ENCODE measurements at regions not wholly inside any gene's neighbourhood (a gene's known extent, or its start where the extent isn't known, plus 50 kb on each side); places are given as distances from the start of the nearest gene placed in this dataset.
"Not testable (repeated sequence)": the region's sequence is repeated elsewhere in the genome, so short reads cannot be mapped to it uniquely, and the experiment has no call there.

GRCh38 chr2:36287363-36288275, 68.0 kb upstream of the CRIM1 start:
- no peak overlapping the region for H3K9ac ChIP-seq (ENCODE audit: low read length in 3 of 3)
- H3K9me3 ChIP-seq (ENCODE audit: control insufficient read depth in 2 of 3, insufficient read depth in 1 of 3, low read length in 3 of 3), result no peaks in the 10 kb centered on the region
- no peaks in the 10 kb centered on the region for H3K4me1 ChIP-seq (ENCODE audit: control insufficient read depth in 2 of 3, insufficient read depth in 2 of 3, low read depth in 1 of 3, low read length in 3 of 3)
- no peaks in the 10 kb centered on the region for H3K36me3 ChIP-seq (ENCODE audit: control insufficient read depth in 2 of 3, insufficient read depth in 3 of 3, low read length in 3 of 3)
- intact Hi-C loops (cut with DNase I), result no loop called here
- TF ChIP-seq, protein P1, sequence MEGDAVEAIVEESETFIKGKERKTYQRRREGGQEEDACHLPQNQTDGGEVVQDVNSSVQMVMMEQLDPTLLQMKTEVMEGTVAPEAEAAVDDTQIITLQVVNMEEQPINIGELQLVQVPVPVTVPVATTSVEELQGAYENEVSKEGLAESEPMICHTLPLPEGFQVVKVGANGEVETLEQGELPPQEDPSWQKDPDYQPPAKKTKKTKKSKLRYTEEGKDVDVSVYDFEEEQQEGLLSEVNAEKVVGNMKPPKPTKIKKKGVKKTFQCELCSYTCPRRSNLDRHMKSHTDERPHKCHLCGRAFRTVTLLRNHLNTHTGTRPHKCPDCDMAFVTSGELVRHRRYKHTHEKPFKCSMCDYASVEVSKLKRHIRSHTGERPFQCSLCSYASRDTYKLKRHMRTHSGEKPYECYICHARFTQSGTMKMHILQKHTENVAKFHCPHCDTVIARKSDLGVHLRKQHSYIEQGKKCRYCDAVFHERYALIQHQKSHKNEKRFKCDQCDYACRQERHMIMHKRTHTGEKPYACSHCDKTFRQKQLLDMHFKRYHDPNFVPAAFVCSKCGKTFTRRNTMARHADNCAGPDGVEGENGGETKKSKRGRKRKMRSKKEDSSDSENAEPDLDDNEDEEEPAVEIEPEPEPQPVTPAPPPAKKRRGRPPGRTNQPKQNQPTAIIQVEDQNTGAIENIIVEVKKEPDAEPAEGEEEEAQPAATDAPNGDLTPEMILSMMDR (IDR thresholded peaks at IDR 0.05; ENCODE audit: borderline replicate concordance, extremely low read depth, insufficient read depth), result no peak
- no peak overlapping the region for H3K27ac ChIP-seq (ENCODE audit: low read depth in 2 of 2, low read length in 2 of 2)
- no peaks in the 10 kb centered on the region for H3K27me3 ChIP-seq (ENCODE audit: control insufficient read depth, insufficient read depth, low read length)
- FAIRE-seq (no peak), DNase-seq (no peak)
- H3K4me3 ChIP-seq (ENCODE audit: low read length in 3 of 3), result no peak overlapping the region

DNA sequence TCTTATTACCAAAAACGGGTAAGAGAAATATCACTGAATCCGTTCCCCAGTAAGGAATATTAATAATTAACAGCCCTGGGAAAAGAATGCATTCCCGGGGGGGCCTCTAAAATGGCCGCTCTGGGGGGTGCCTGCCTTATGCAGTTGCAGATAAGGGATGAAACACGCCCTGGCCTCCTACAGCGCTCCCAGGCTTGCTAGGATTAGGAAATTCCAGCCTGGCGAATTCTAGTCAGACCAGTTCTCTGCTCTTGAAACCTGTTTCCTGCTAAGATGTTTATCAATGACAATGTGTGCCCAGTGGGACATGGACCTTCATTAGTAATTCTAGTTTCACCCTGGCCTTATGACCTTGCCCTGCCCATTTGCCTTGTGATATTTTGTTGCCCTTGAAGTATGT, 76.1 kb upstream of the CRIM1 start:
- intact Hi-C loops (cut with DNase I); FAIRE-seq: not testable (repeated sequence)

DNA sequence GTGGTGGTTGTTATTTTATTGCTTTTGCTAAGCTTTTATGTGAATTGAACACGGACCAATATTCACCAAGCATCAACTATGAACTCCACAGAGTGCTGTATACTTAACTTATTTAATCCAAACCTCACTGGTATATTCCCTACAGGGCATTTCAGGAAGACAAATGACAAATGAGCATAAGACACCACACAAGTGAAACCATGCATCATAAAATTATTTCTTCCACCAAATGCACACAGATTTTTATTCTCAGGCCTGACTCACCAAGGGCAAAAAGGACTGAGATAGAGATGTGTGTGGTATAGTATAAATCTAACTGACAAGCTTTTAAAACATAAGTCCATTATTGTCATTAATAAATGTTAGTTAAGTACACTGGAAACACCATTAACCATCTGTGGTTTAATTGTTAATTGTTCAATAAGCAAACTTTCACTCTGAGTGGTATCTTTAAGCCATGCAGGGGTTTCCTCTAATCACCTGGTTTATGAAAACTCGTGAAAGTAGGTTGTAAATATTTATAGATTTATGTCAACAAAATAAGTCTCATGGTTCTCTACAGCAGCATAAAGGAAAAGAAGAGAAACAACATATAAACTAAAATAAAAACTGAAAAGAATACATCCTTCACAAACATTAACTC, 77.6 kb upstream of the CRIM1 start:
- DNase-seq (no peak), FAIRE-seq (no peak)
- TF ChIP-seq, protein P1 (IDR thresholded peaks at IDR 0.05; ENCODE audit: borderline replicate concordance, extremely low read depth, insufficient read depth), result no peak
- intact Hi-C loops (cut with DNase I), result no loop called here
- no peak overlapping the region for H3K4me3 ChIP-seq (ENCODE audit: low read length in 3 of 3)
- H3K4me1 ChIP-seq (ENCODE audit: control insufficient read depth in 2 of 3, insufficient read depth in 2 of 3, low read depth in 1 of 3, low read length in 3 of 3), result no peaks in the 10 kb centered on the region
- no peaks in the 10 kb centered on the region for H3K27me3 ChIP-seq (ENCODE audit: control insufficient read depth, insufficient read depth, low read length)
- H3K27ac ChIP-seq (ENCODE audit: low read depth in 2 of 2, low read length in 2 of 2), result no peak overlapping the region
- no peaks in the 10 kb centered on the region for H3K36me3 ChIP-seq (ENCODE audit: control insufficient read depth in 2 of 3, insufficient read depth in 3 of 3, low read length in 3 of 3)
- peaks cover 0 to 4% (median 0%) of the 10 kb centered on the region in 3 donors for H3K9me3 ChIP-seq (ENCODE audit: control insufficient read depth in 2 of 3, insufficient read depth in 1 of 3, low read length in 3 of 3)
- H3K9ac ChIP-seq (ENCODE audit: low read length in 3 of 3), result no peak overlapping the region

More for the DNA sequence above, 76.1 kb upstream of the CRIM1 start:
- H3K27ac ChIP-seq (ENCODE audit: low read depth in 2 of 2, low read length in 2 of 2); H3K9me3 ChIP-seq (ENCODE audit: control insufficient read depth in 2 of 3, insufficient read depth in 1 of 3, low read length in 3 of 3); H3K36me3 ChIP-seq (ENCODE audit: control insufficient read depth in 2 of 3, insufficient read depth in 3 of 3, low read length in 3 of 3); H3K27me3 ChIP-seq (ENCODE audit: control insufficient read depth, insufficient read depth, low read length); DNase-seq; H3K4me3 ChIP-seq (ENCODE audit: low read length in 3 of 3); H3K4me1 ChIP-seq (ENCODE audit: control insufficient read depth in 2 of 3, insufficient read depth in 2 of 3, low read depth in 1 of 3, low read length in 3 of 3); H3K9ac ChIP-seq (ENCODE audit: low read length in 3 of 3): not testable (repeated sequence)

DNA sequence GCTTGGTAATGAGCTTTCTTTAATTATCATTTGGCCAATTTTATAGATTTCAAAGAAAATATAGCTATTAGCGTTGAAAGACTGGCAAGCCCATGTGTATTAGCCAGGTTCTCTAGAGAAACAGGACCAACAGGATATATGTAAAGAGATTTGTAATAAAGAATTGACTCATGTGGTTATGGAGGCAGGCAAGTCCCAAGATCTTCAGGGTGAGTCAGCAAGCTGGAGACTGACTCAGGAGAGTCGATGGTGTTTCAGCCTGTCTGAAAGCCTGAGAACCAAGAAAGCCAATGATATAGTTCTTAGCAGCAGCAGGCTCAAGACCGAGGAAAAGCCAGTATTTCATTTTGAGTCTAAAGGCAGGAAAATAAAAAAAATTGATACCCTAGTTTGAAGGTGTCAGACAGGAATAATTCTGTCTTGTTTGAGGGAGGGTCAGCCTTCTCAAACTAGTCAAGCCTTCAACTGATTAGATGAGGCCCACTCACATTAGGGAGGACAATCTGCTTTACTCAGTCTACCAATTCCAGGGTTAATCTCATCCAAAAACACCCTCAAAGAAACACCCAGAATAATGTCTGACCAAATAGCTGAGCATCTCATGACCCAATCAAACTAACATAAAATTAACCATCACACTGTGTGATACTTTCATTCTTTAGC, 78.3 kb upstream of the CRIM1 start:
- FAIRE-seq (no peak), DNase-seq (no peak)
- Histone ChIP-seq H3K9ac (ENCODE audit: low read length in 3 of 3) (no peak overlapping the region), H3K36me3 (ENCODE audit: control insufficient read depth in 2 of 3, insufficient read depth in 3 of 3, low read length in 3 of 3) (no peaks in the 10 kb centered on the region), H3K9me3 (ENCODE audit: control insufficient read depth in 2 of 3, insufficient read depth in 1 of 3, low read length in 3 of 3) (peaks cover 0 to 4% (median 0%) of the 10 kb centered on the region in 3 donors), H3K27me3 (ENCODE audit: control insufficient read depth, insufficient read depth, low read length) (no peaks in the 10 kb centered on the region), H3K4me1 (ENCODE audit: control insufficient read depth in 2 of 3, insufficient read depth in 2 of 3, low read depth in 1 of 3, low read length in 3 of 3) (no peaks in the 10 kb centered on the region), H3K27ac (ENCODE audit: low read depth in 2 of 2, low read length in 2 of 2) (no peak overlapping the region), H3K4me3 (ENCODE audit: low read length in 3 of 3) (no peak overlapping the region)
- intact Hi-C loops (cut with DNase I), result no loop called here
- TF ChIP-seq, protein P1 (IDR thresholded peaks at IDR 0.05; ENCODE audit: borderline replicate concordance, extremely low read depth, insufficient read depth), result no peak

All from kidney (tissue), 13 donors.